ENCODE measurements at regions not wholly inside any gene's neighbourhood (a gene's known extent, or its start where the extent isn't known, plus 50 kb on each side); places are given as distances from the start of the nearest gene placed in this dataset.

- TF ChIP-seq EZH2phosphoT487 (IDR thresholded peaks at IDR 0.05) = no peak
- no peak for TF ChIP-seq EZH2 (IDR thresholded peaks at IDR 0.05)
- no peak for TF ChIP-seq CTCF (IDR thresholded peaks at IDR 0.05)
- no peak overlapping the region for H3K27ac ChIP-seq
- H3F3A ChIP-seq (ENCODE audit: low read depth) = no peaks in the 10 kb centered on the region
- H3K4me1 ChIP-seq = no peaks in the 10 kb centered on the region
- no peak overlapping the region for H3K4me3 Mint-ChIP-seq
- no peaks in the 10 kb centered on the region for H3K27me3 ChIP-seq
- DNase-seq (ENCODE audit: low spot score) = no peak
- no peaks in the 10 kb centered on the region for H3K4me1 Mint-ChIP-seq
- no peak overlapping the region for H3K4me3 ChIP-seq
- no peaks in the 10 kb centered on the region for H3K9me3 ChIP-seq (ENCODE audit: low read depth)
- H3K9me3 Mint-ChIP-seq = no peaks in the 10 kb centered on the region
- peaks cover 2% of the 10 kb centered on the region for H3K27me3 Mint-ChIP-seq (ENCODE audit: insufficient read depth, low read depth)
- no peaks in the 10 kb centered on the region for H4K20me1 ChIP-seq (ENCODE audit: low read depth)
- H2AFZ ChIP-seq (replicated peaks) = no peak overlapping the region
- H3K27ac Mint-ChIP-seq = no peak overlapping the region
- H3K79me2 ChIP-seq (ENCODE audit: low read depth) = no peaks in the 10 kb centered on the region
- no peak overlapping the region for H3K9ac ChIP-seq
- no peak overlapping the region for H3K4me2 ChIP-seq
- no peaks in the 10 kb centered on the region for H3K36me3 Mint-ChIP-seq
- H3K36me3 ChIP-seq = no peaks in the 10 kb centered on the region
Measured at GRCh38 chr11:23586173-23586572, 725.9 kb upstream of the CCDC179 start.

GRCh38 chr11:23590596-23591308 is 730.5 kb upstream of the CCDC179 start:
- no peak overlapping the region for H3K4me2 ChIP-seq
- H3K36me3 Mint-ChIP-seq = no peaks in the 10 kb centered on the region
- no peaks in the 10 kb centered on the region for H4K20me1 ChIP-seq (ENCODE audit: low read depth)
- H2AFZ ChIP-seq (replicated peaks) = no peak overlapping the region
- H3K27me3 Mint-ChIP-seq (ENCODE audit: insufficient read depth, low read depth) = peaks cover 2% of the 10 kb centered on the region
- H3K9me3 Mint-ChIP-seq = no peaks in the 10 kb centered on the region
- H3K4me3 Mint-ChIP-seq = no peak overlapping the region
- H3K4me1 ChIP-seq = peaks cover 5% of the 10 kb centered on the region
- H3K4me3 ChIP-seq = no peak overlapping the region
- no peaks in the 10 kb centered on the region for H3K27me3 ChIP-seq
- H3K9me3 ChIP-seq (ENCODE audit: low read depth) = no peaks in the 10 kb centered on the region
- H3K4me1 Mint-ChIP-seq = no peaks in the 10 kb centered on the region
- H3F3A ChIP-seq (ENCODE audit: low read depth) = no peaks in the 10 kb centered on the region
- no peak for DNase-seq (ENCODE audit: low spot score)
- H3K27ac Mint-ChIP-seq = no peak overlapping the region
- H3K27ac ChIP-seq = no peak overlapping the region
- TF ChIP-seq EZH2phosphoT487 (IDR thresholded peaks at IDR 0.05) = no peak
- no peak for TF ChIP-seq EZH2 (IDR thresholded peaks at IDR 0.05)
- no peak for TF ChIP-seq CTCF (IDR thresholded peaks at IDR 0.05)
- no peak overlapping the region for H3K9ac ChIP-seq
- no peaks in the 10 kb centered on the region for H3K79me2 ChIP-seq (ENCODE audit: low read depth)
- no peaks in the 10 kb centered on the region for H3K36me3 ChIP-seq

- no peak overlapping the region for H3K4me3 Mint-ChIP-seq
- H3K9me3 Mint-ChIP-seq = no peaks in the 10 kb centered on the region
- H3K27ac Mint-ChIP-seq = no peak overlapping the region
Measured at GRCh38 chr11:23594755-23595154, 734.5 kb upstream of the CCDC179 start.

GRCh38 chr11:23604966-23605365 is 744.7 kb upstream of the CCDC179 start:
- H3K27me3 Mint-ChIP-seq (ENCODE audit: insufficient read depth, low read depth) = no peaks in the 10 kb centered on the region
- H3K9me3 Mint-ChIP-seq = no peaks in the 10 kb centered on the region
- Histone ChIP-seq H3K27ac (no peak overlapping the region), H2AFZ (replicated peaks) (no peak overlapping the region), H4K20me1 (ENCODE audit: low read depth) (no peaks in the 10 kb centered on the region), H3K9ac (no peak overlapping the region), H3K36me3 (no peaks in the 10 kb centered on the region), H3K4me1 (no peaks in the 10 kb centered on the region), H3K27me3 (no peaks in the 10 kb centered on the region), H3K9me3 (ENCODE audit: low read depth) (no peaks in the 10 kb centered on the region), H3K4me3 (no peak overlapping the region), H3K79me2 (ENCODE audit: low read depth) (no peaks in the 10 kb centered on the region), H3F3A (ENCODE audit: low read depth) (no peaks in the 10 kb centered on the region), H3K4me2 (no peak overlapping the region)
- no peaks in the 10 kb centered on the region for H3K36me3 Mint-ChIP-seq
- DNase-seq (ENCODE audit: low spot score) = no peak
- no peak overlapping the region for H3K4me3 Mint-ChIP-seq
- peaks cover 3% of the 10 kb centered on the region for H3K4me1 Mint-ChIP-seq
- H3K27ac Mint-ChIP-seq = no peak overlapping the region
- no peak for TF ChIP-seq EZH2phosphoT487 (IDR thresholded peaks at IDR 0.05)
- TF ChIP-seq EZH2 (IDR thresholded peaks at IDR 0.05) = no peak
- no peak for TF ChIP-seq CTCF (IDR thresholded peaks at IDR 0.05)

More at GRCh38 chr11:23594755-23595154, 734.5 kb upstream of the CCDC179 start:
- Histone ChIP-seq H3K9me3 (ENCODE audit: low read depth) (no peaks in the 10 kb centered on the region), H3K9ac (no peak overlapping the region), H3K27ac (no peak overlapping the region), H4K20me1 (ENCODE audit: low read depth) (no peaks in the 10 kb centered on the region), H3K27me3 (no peaks in the 10 kb centered on the region), H3K4me3 (no peak overlapping the region), H3K79me2 (ENCODE audit: low read depth) (no peaks in the 10 kb centered on the region), H3K36me3 (no peaks in the 10 kb centered on the region), H3F3A (ENCODE audit: low read depth) (no peaks in the 10 kb centered on the region), H2AFZ (replicated peaks) (no peak overlapping the region), H3K4me1 (peaks cover 8% of the 10 kb centered on the region), H3K4me2 (no peak overlapping the region)
- no peaks in the 10 kb centered on the region for H3K27me3 Mint-ChIP-seq (ENCODE audit: insufficient read depth, low read depth)
- no peaks in the 10 kb centered on the region for H3K4me1 Mint-ChIP-seq
- TF ChIP-seq EZH2phosphoT487 (IDR thresholded peaks at IDR 0.05) (no peak), EZH2 (IDR thresholded peaks at IDR 0.05) (no peak)
- H3K36me3 Mint-ChIP-seq = no peaks in the 10 kb centered on the region
- no peak for DNase-seq (ENCODE audit: low spot score)

All from neural progenitor cell (in vitro differentiated cells).